Psoas muscle (tissue), 7 donors: ENCODE measurements at regions not wholly inside any gene's neighbourhood (a gene's known extent, or its start where the extent isn't known, plus 50 kb on each side); places are given as distances from the start of the nearest gene placed in this dataset.

Experiments
- ATAC-seq, 4 donors: fragments of 200-7000 bp; cut with Tn5 transposase; one replicate each; pipeline ENCODE4 v1.9.1; 2020; ENCODE audit warnings: moderate library complexity in 3 of 4, mild to moderate bottlenecking in 2 of 4
- DNase-seq, 2 donors: peaks; one replicate each; pipeline ENCODE4 v3.0.0-alpha.2; 2020
- H3K27ac ChIP-seq: fragments of 200-600 bp; one replicate; pipeline ENCODE4 v1.8.0; 2022
- H3K27me3 ChIP-seq, 3 donors: fragments of 200-600 bp in 1 of 3; one replicate each; pipeline versions ENCODE4 v1.6.1 to v1.8.0; 2013 to 2022; ENCODE audit warnings: low read length in 2 of 3, mild to moderate bottlenecking in 2 of 3, moderate library complexity in 1 of 3; ENCODE audit not compliant: insufficient read depth in 3 of 3
- H3K36me3 ChIP-seq, 2 donors: fragments of 200-600 bp in 1 of 2; one replicate each; pipeline versions ENCODE4 v1.6.1 to v1.8.0; 2013 to 2022; ENCODE audit warnings: low read depth in 1 of 2, mild to moderate bottlenecking in 1 of 2, moderate library complexity in 1 of 2; ENCODE audit not compliant: insufficient read depth in 1 of 2
- H3K4me1 ChIP-seq: fragments of 200-600 bp; one replicate; pipeline ENCODE4 v1.8.0; 2022
- H3K4me3 ChIP-seq: fragments of 200-600 bp; one replicate; pipeline ENCODE4 v1.8.0; 2022; ENCODE audit warnings: mild to moderate bottlenecking
- H3K9me3 ChIP-seq: fragments of 200-600 bp; one replicate; pipeline ENCODE4 v1.8.0; 2022
- CTCF ChIP-seq: fragments of 200-600 bp; IDR thresholded peaks from one replicate; pipeline ENCODE4 v1.8.0; 2022; ENCODE audit warnings: antibody characterized with exemption
- WGBS, 3 donors: extraction: QIAGEN DNeasy Blood & Tissue Kit; methylation state at CpG; one replicate each; pipeline versions ENCODE4 v1.1.6 to v1.1.7; 2013; 5-methylcytosine and 5-hydroxymethylcytosine counted together
- intact Hi-C, 2 donors: fragments of 100-400 bp; cut with DNase I; formaldehyde crosslinking; loops; one replicate each; pipeline versions ENCODE4 v1.11.0 to v1.14.2; 2022
- donor health status: healthy with polysubstance abuse.
- donor health status: DM: no; HTN: no; CAD: no; lungs with moderate emphysema.
- donor health status: Bipolar disorder and iron deficiency.
- donor health status: healthy.
- donor health status: DM: yes; HTN: yes; CAD: no.
- donor health status: DM: no; HTN: no; CAD: no.
- donor health status: DM: yes; HTN: yes; CAD: no.

GRCh38 chr12:84512751-84513150, 399.8 kb downstream of the SLC6A15 start:
- ATAC-seq = no peak
- WGBS, 3 donors = 82 to 87% (median 85%) methylated on average over 2 of the region's 2 CpGs

GRCh38 chr12:84508851-84509260, 403.7 kb downstream of the SLC6A15 start:
- Histone ChIP-seq H3K9me3 (no peaks in the 10 kb centered on the region), H3K27ac (no peak overlapping the region), H3K27me3 (no peaks in the 10 kb centered on the region), H3K4me1 (no peaks in the 10 kb centered on the region), H3K36me3 (no peaks in the 10 kb centered on the region), H3K4me3 (no peak overlapping the region)
- TF ChIP-seq CTCF = no peak
- ATAC-seq = peak in 2 of 4 donors; percentile 48 to 57
- DNase-seq = peak in 1 of 2 donors; percentile 52
- intact Hi-C loops = no loop called here
- WGBS, 3 donors = 72 to 79% (median 76%) methylated on average over 2 of the region's 2 CpGs

More at GRCh38 chr12:84512751-84513150, 399.8 kb downstream of the SLC6A15 start:
- no peaks in the 10 kb centered on the region for H3K36me3 ChIP-seq
- H3K27me3 ChIP-seq = no peaks in the 10 kb centered on the region
- DNase-seq = no peak
- H3K9me3 ChIP-seq = no peaks in the 10 kb centered on the region
- H3K27ac ChIP-seq = no peak overlapping the region
- H3K4me1 ChIP-seq = no peaks in the 10 kb centered on the region
- TF ChIP-seq CTCF = no peak
- intact Hi-C loops = no loop called here
- H3K4me3 ChIP-seq = no peak overlapping the region

GRCh38 chr12:84507956-84508850, 404.4 kb downstream of the SLC6A15 start:
- Histone ChIP-seq H3K4me1 (no peaks in the 10 kb centered on the region), H3K27me3 (no peaks in the 10 kb centered on the region), H3K27ac (no peak overlapping the region), H3K4me3 (no peak overlapping the region), H3K9me3 (no peaks in the 10 kb centered on the region), H3K36me3 (no peaks in the 10 kb centered on the region)
- peak; percentile 11 for TF ChIP-seq CTCF
- intact Hi-C loops = no loop called here
- WGBS, 3 donors = 38 to 51% (median 41%) methylated on average over 6 of the region's 6 CpGs
- DNase-seq (peak in 1 of 2 donors; percentile 44), ATAC-seq (peak in 3 of 4 donors; percentile 53 to 78 (median 65))

- TF ChIP-seq CTCF = no peak
- Histone ChIP-seq H3K36me3 (no peaks in the 10 kb centered on the region), H3K27me3 (no peaks in the 10 kb centered on the region), H3K4me1 (no peaks in the 10 kb centered on the region), H3K27ac (no peak overlapping the region), H3K4me3 (no peak overlapping the region), H3K9me3 (no peaks in the 10 kb centered on the region)
- ATAC-seq (no peak), DNase-seq (no peak)
- WGBS, 3 donors = 47 to 55% (median 49%) methylated on average over 5 of the region's 5 CpGs
- intact Hi-C loops = no loop called here
Observed at GRCh38 chr12:84506282-84506681, 406.3 kb downstream of the SLC6A15 start.
